ENCODE measurements at regions not wholly inside any gene's neighbourhood (a gene's known extent, or its start where the extent isn't known, plus 50 kb on each side); places are given as distances from the start of the nearest gene placed in this dataset.

DNA sequence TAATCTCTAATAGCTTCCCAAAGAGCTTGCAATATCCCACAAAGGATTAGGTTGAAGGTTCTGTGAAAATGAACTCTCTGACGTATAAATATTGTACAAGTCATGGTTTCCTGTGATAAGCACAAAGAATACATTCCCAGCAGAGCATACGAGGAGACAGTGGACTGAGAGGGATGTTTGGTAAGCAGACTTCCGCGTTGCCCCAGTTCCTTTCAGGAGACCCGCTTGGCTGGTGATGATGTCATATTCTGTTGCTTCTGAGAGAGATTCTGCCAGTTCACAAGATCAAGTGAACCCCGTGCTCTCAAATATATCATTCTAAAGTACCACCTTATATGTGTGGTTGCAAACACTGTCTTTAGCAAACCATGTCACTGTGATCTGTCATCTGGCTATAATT is 323.9 kb upstream of the CASK start:
- TF ChIP-seq TAF1 (IDR thresholded peaks at IDR 0.05; ENCODE audit: low read depth, low read length) (no peak), POLR2AphosphoS5 (IDR thresholded peaks at IDR 0.05; ENCODE audit: low read depth, low read length) (no peak), POLR2A (IDR thresholded peaks at IDR 0.05; ENCODE audit: low read depth, low read length) (no peak), SPI1 (IDR thresholded peaks at IDR 0.05; ENCODE audit: low read depth, low read length) (no peak), PAX5 (IDR thresholded peaks at IDR 0.05; ENCODE audit: insufficient read depth, low read length, severe bottlenecking) (no peak)
